Ishikawa (cell line): ENCODE measurements at regions not wholly inside any gene's neighbourhood (a gene's known extent, or its start where the extent isn't known, plus 50 kb on each side); places are given as distances from the start of the nearest gene placed in this dataset.

Experiments used
- CEBPB ChIP-seq: IDR thresholded peaks from 2 replicates; pipeline ENCODE4 v1.6.1; 2012
- CREB1 ChIP-seq: IDR thresholded peaks from 2 replicates; pipeline ENCODE4 v1.6.1; 2012; ENCODE audit warnings: low read depth
- EP300 ChIP-seq: IDR thresholded peaks from 2 replicates; pipeline ENCODE4 v1.6.1; 2012; ENCODE audit warnings: borderline replicate concordance
- FOXM1 ChIP-seq: IDR thresholded peaks from 2 replicates; pipeline ENCODE4 v1.6.1; 2012; ENCODE audit warnings: low read depth, borderline replicate concordance
- MAX ChIP-seq: IDR thresholded peaks from 2 replicates; pipeline ENCODE4 v1.6.1; 2012
- NFIC ChIP-seq: IDR thresholded peaks from 2 replicates; pipeline ENCODE4 v1.6.1; 2012
- RAD21 ChIP-seq: IDR thresholded peaks from 2 replicates; pipeline ENCODE4 v1.6.1; 2012; ENCODE audit warnings: low read depth
- TAF1 ChIP-seq: IDR thresholded peaks from 2 replicates; pipeline ENCODE4 v1.6.1; 2012; ENCODE audit warnings: low read depth, mild to moderate bottlenecking
- TCF12 ChIP-seq: IDR thresholded peaks from 2 replicates; pipeline ENCODE4 v1.6.1; 2012; ENCODE audit warnings: low read depth
- YY1 ChIP-seq: IDR thresholded peaks from 2 replicates; pipeline ENCODE4 v1.6.1; 2012; ENCODE audit warnings: low read depth
- ZBTB7A ChIP-seq: IDR thresholded peaks from 2 replicates; pipeline ENCODE4 v1.6.1; 2012; ENCODE audit warnings: low read depth
- TF ChIP-seq, protein P1 (sequence below): IDR thresholded peaks from 2 replicates; pipeline ENCODE4 v1.6.1; 2012; ENCODE audit warnings: low read depth, mild to moderate bottlenecking

DNA sequence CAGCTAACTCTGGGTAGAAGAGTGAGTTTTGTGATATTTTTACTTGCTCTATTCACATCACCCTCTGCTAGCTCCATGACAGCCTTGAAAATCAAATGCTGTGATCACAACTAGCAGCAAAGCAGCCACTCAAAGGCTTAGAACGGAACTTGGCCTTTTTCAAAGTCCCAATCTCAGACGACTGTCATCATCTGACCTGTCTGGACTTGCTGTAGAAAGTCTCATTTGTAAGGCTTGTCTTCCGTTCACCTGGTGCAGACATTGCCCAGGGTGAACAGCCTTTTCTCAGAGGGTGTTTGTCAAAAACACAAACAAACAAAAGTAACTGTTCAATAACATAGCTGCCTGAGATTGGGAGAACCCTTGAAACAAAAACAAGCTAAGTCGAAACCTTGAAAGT lies 458.9 kb upstream of the ADARB2 start:
- no peak for TF ChIP-seq EP300
- TF ChIP-seq YY1, result no peak
- no peak for TF ChIP-seq NFIC
- no peak for TF ChIP-seq RAD21
- TF ChIP-seq MAX, result no peak
- no peak for TF ChIP-seq CREB1
- TF ChIP-seq CEBPB, result no peak
- TF ChIP-seq ZBTB7A, result no peak
- TF ChIP-seq, protein P1, sequence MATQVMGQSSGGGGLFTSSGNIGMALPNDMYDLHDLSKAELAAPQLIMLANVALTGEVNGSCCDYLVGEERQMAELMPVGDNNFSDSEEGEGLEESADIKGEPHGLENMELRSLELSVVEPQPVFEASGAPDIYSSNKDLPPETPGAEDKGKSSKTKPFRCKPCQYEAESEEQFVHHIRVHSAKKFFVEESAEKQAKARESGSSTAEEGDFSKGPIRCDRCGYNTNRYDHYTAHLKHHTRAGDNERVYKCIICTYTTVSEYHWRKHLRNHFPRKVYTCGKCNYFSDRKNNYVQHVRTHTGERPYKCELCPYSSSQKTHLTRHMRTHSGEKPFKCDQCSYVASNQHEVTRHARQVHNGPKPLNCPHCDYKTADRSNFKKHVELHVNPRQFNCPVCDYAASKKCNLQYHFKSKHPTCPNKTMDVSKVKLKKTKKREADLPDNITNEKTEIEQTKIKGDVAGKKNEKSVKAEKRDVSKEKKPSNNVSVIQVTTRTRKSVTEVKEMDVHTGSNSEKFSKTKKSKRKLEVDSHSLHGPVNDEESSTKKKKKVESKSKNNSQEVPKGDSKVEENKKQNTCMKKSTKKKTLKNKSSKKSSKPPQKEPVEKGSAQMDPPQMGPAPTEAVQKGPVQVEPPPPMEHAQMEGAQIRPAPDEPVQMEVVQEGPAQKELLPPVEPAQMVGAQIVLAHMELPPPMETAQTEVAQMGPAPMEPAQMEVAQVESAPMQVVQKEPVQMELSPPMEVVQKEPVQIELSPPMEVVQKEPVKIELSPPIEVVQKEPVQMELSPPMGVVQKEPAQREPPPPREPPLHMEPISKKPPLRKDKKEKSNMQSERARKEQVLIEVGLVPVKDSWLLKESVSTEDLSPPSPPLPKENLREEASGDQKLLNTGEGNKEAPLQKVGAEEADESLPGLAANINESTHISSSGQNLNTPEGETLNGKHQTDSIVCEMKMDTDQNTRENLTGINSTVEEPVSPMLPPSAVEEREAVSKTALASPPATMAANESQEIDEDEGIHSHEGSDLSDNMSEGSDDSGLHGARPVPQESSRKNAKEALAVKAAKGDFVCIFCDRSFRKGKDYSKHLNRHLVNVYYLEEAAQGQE, result no peak
- TF ChIP-seq FOXM1, result no peak
- no peak for TF ChIP-seq TAF1
- no peak for TF ChIP-seq TCF12
